ENCODE measurements at regions not wholly inside any gene's neighbourhood (a gene's known extent, or its start where the extent isn't known, plus 50 kb on each side); places are given as distances from the start of the nearest gene placed in this dataset.

- no peak for TF ChIP-seq EZH2 (IDR thresholded peaks at IDR 0.05; ENCODE audit: borderline replicate concordance, low read depth, low read length, severe bottlenecking)
- no peak for TF ChIP-seq POLR2AphosphoS5 (IDR thresholded peaks at IDR 0.05; ENCODE audit: insufficient read depth, low read depth, low read length)
- TF ChIP-seq CTCF (IDR thresholded peaks at IDR 0.05; ENCODE audit: extremely low read depth in 1 of 2, insufficient read depth in 1 of 2, low read depth in 1 of 2, low read length in 2 of 2), result no peak
- no peak for TF ChIP-seq JUN (IDR thresholded peaks at IDR 0.05; ENCODE audit: borderline replicate concordance, insufficient read depth, insufficient read length, low read depth)
Measured at GRCh38 chr10:4431114-4431863, 394.7 kb upstream of the AKR1E2 start.
